Caco-2 (cell line): ENCODE measurements at regions not wholly inside any gene's neighbourhood (a gene's known extent, or its start where the extent isn't known, plus 50 kb on each side); places are given as distances from the start of the nearest gene placed in this dataset.

Experiments
- BruUV-seq: library from RNA; stranded (reverse); fragments of 400-500 nt; replicated peaks from 2 replicates; lab custom pipeline; 2021; lab: Mats Ljungman, UMichigan
- CTCF ChIA-PET: fragments of 300-600 bp; sonication (Branson Sonifier 250); formaldehyde crosslinking; loops from one replicate; lab custom pipeline; 2022; ENCODE audit warnings: antibody characterized with exemption; lab: Charles Lee
- POLR2A ChIA-PET: fragments of 300-600 bp; sonication (Branson Sonifier 250); formaldehyde crosslinking; loops from one replicate; lab custom pipeline; 2022; ENCODE audit warnings: antibody characterized with exemption; lab: Charles Lee
- DNase-seq, 2 experiments: peaks; one replicate each; pipeline versions ENCODE4 v3.0.0 to v3.0.0-alpha.2; 2020 to 2022
- H3K27me3 ChIP-seq: replicated peaks from 2 replicates; pipeline ENCODE4 v1.6.0; 2011; ENCODE audit warnings: low read length; ENCODE audit not compliant: control insufficient read depth, insufficient read depth
- H3K36me3 ChIP-seq: 2 replicates; pipeline ENCODE4 v1.5.1; 2011; ENCODE audit warnings: low read length; ENCODE audit not compliant: control insufficient read depth, insufficient read depth
- H3K4me1 ChIP-seq: fragments of 250-450 bp; sonication (Bioruptor Pico); 2 replicates; pipeline ENCODE4 v1.5.1; 2020; ENCODE audit warnings: mild to moderate bottlenecking
- H3K4me3 ChIP-seq: 2 replicates; pipeline ENCODE4 v1.5.1; 2011; ENCODE audit warnings: low read depth, mild to moderate bottlenecking, control low read depth, low read length
- H3K9me3 ChIP-seq: fragments of 250-450 bp; sonication (Bioruptor Pico); 2 replicates; pipeline ENCODE4 v1.5.1; 2020; ENCODE audit warnings: mild to moderate bottlenecking, moderate library complexity
- H3K27ac Mint-ChIP-seq: one replicate; pipeline ENCODE4 v1.8.0; 2022; ENCODE audit warnings: mixed read lengths; ENCODE audit not compliant: unreplicated experiment
- H3K27me3 Mint-ChIP-seq: one replicate; pipeline ENCODE4 v1.8.0; 2022; ENCODE audit warnings: mixed read lengths; ENCODE audit not compliant: insufficient read depth, unreplicated experiment
- H3K36me3 Mint-ChIP-seq: one replicate; pipeline ENCODE4 v1.8.0; 2022; ENCODE audit warnings: mild to moderate bottlenecking, mixed read lengths; ENCODE audit not compliant: insufficient read depth, unreplicated experiment
- H3K4me1 Mint-ChIP-seq: one replicate; pipeline ENCODE4 v1.8.0; 2022; ENCODE audit warnings: low read depth, mixed read lengths; ENCODE audit not compliant: unreplicated experiment
- H3K4me3 Mint-ChIP-seq: one replicate; pipeline ENCODE4 v1.8.0; 2022; ENCODE audit warnings: mild to moderate bottlenecking, moderate library complexity, mixed read lengths; ENCODE audit not compliant: unreplicated experiment
- H3K9me3 Mint-ChIP-seq: one replicate; pipeline ENCODE4 v1.8.0; 2022; ENCODE audit warnings: mixed read lengths; ENCODE audit not compliant: unreplicated experiment
- intact Hi-C: fragments of 100-400 bp; cut with micrococcal nuclease; formaldehyde crosslinking; loops from one replicate; pipeline ENCODE4 v1.10.0; 2022; ENCODE audit not compliant: unreplicated experiment
- TF ChIP-seq, protein P1 (sequence below), 2 experiments: fragments of 200-600 bp in 1 of 2; IDR thresholded peaks; 1 replicate in 1 of 2; 2 replicates in 1 of 2; pipeline versions ENCODE4 v1.5.1 to v1.8.0; 2011 to 2022; ENCODE audit warnings: antibody characterized with exemption in 1 of 2, control low read depth in 1 of 2, inconsistent platforms in 1 of 2, low read depth in 1 of 2, low read length in 1 of 2, mild to moderate bottlenecking in 1 of 2, moderate library complexity in 1 of 2; ENCODE audit not compliant: insufficient read depth in 1 of 2, severe bottlenecking in 1 of 2, unreplicated experiment in 1 of 2

DNA sequence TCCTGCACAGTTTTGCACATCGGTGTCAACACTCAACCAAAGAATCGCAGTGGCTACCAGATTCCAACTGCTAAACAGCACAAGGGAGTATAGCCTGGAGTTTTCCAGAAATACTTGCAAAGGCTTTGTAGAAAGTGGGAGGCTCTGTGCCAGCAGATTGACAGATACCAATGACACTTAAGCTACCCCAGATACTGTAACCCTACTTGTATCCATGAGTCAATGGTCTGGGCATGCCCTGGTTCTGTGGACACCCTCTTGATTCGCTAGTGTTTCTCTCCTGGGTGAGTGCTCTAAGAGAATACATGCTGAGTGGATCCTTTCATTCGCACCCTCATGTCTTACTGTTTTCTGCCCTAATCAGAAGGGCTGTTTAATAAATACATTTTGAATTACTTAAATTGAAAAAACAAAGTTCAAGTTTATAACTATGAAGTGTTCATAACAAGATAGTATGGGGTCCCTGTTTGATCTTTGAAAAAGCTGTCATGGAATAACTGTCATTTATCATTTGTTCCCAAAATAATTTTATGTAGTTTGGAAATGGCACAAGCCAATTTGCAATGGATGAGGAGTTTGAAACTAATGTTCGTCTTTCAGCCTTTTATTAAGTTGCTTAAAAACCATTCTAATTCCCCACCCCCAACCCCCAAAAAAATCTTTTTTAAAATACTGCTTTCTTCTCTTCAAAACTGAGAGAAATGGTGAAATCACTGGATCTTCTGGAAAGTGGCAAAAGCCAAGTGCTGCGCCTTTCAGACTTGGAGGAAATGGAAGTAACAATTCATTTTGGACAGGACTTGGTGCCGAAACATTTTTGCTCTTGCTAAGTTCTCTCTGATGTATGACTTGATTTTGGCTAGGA is 600.5 kb upstream of the TENM4 start:
- Histone ChIP-seq H3K9me3 (no peaks in the 10 kb centered on the region), H3K4me3 (no peak overlapping the region), H3K27me3 (no peaks in the 10 kb centered on the region), H3K36me3 (no peaks in the 10 kb centered on the region), H3K4me1 (no peaks in the 10 kb centered on the region)
- H3K36me3 Mint-ChIP-seq = no peaks in the 10 kb centered on the region
- POLR2A ChIA-PET = no interaction called here
- TF ChIP-seq, protein P1, sequence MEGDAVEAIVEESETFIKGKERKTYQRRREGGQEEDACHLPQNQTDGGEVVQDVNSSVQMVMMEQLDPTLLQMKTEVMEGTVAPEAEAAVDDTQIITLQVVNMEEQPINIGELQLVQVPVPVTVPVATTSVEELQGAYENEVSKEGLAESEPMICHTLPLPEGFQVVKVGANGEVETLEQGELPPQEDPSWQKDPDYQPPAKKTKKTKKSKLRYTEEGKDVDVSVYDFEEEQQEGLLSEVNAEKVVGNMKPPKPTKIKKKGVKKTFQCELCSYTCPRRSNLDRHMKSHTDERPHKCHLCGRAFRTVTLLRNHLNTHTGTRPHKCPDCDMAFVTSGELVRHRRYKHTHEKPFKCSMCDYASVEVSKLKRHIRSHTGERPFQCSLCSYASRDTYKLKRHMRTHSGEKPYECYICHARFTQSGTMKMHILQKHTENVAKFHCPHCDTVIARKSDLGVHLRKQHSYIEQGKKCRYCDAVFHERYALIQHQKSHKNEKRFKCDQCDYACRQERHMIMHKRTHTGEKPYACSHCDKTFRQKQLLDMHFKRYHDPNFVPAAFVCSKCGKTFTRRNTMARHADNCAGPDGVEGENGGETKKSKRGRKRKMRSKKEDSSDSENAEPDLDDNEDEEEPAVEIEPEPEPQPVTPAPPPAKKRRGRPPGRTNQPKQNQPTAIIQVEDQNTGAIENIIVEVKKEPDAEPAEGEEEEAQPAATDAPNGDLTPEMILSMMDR (IDR thresholded peaks at IDR 0.05; ENCODE audit: insufficient read depth in 1 of 2, low read depth in 1 of 2, low read length in 1 of 2, severe bottlenecking in 1 of 2, unreplicated experiment in 1 of 2) = no peak
- H3K27ac Mint-ChIP-seq = no peak overlapping the region
- H3K9me3 Mint-ChIP-seq = no peaks in the 10 kb centered on the region
- no peak overlapping the region for H3K4me3 Mint-ChIP-seq
- no peaks in the 10 kb centered on the region for H3K4me1 Mint-ChIP-seq
- H3K27me3 Mint-ChIP-seq = peaks cover 8% of the 10 kb centered on the region
- intact Hi-C loops = no loop called here
- CTCF ChIA-PET = no interaction called here
- no peak for DNase-seq
- no TSS peak for BruUV-seq

DNA sequence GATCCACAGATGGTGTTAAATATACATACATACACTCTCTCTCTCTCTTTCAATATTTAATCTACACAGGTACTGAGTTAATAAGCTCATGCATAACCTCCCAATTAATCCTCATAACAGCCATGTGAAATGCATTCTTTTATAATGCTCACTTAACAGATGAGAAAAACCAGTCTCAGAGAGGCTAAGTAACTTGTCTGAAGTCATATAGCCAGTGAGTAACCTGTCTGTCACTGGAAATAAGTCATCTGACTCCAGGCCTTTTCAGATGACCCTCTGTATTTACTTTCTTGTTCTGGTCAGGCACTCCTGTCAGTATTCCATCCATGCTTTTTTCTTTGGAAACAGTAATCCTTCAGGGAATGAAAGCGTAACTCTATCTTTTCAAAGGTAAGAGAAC is 594.0 kb upstream of the TENM4 start:
- no peak for DNase-seq
- H3K9me3 ChIP-seq = no peaks in the 10 kb centered on the region
- no peaks in the 10 kb centered on the region for H3K4me1 ChIP-seq
- Mint-ChIP-seq H3K27me3 (peaks cover 6% of the 10 kb centered on the region), H3K9me3 (no peaks in the 10 kb centered on the region), H3K4me1 (no peaks in the 10 kb centered on the region), H3K36me3 (no peaks in the 10 kb centered on the region), H3K27ac (no peak overlapping the region), H3K4me3 (no peak overlapping the region)
- H3K27me3 ChIP-seq = no peaks in the 10 kb centered on the region
- no peak overlapping the region for H3K4me3 ChIP-seq
- no peaks in the 10 kb centered on the region for H3K36me3 ChIP-seq
- POLR2A ChIA-PET = no interaction called here
- TF ChIP-seq, protein P1 (IDR thresholded peaks at IDR 0.05; ENCODE audit: insufficient read depth in 1 of 2, low read depth in 1 of 2, low read length in 1 of 2, severe bottlenecking in 1 of 2, unreplicated experiment in 1 of 2) = no peak
- BruUV-seq = no TSS peak
- intact Hi-C loops = no loop called here
- CTCF ChIA-PET = no interaction called here

DNA sequence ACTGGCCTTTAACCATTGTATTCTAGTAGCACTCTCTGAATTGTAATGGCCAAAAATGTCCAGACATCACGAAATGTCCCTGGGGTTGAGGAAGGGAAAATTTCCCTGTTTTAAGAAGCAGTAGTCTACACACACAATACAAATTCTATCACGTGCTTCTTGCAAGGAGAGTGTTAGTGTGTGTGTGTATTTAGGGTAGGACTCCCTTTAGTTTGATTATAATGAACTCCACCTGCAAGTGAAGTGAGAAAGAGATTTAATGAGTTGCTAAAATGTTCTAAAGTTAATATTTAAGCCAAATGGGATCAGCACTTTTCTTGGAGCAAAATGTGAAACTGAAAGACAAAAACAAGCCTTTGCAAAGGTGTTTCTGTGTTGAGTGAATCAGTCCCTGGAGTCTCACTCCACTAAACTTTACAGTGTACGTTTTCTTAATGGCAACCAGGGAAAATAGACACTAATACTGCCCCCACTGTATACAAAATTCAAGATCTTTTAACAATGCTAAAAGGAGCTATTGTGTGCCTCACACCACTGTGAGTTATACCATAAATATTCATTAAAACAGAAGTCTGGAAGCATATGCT is 590.3 kb upstream of the TENM4 start:
- H3K4me1 Mint-ChIP-seq = no peaks in the 10 kb centered on the region
- H3K27ac Mint-ChIP-seq = no peak overlapping the region
- no peaks in the 10 kb centered on the region for H3K9me3 Mint-ChIP-seq
- DNase-seq = no peak
- ChIA-PET CTCF (no interaction called here), POLR2A (no interaction called here)
- H3K4me3 ChIP-seq = no peak overlapping the region
- no peak overlapping the region for H3K4me3 Mint-ChIP-seq
- H3K4me1 ChIP-seq = no peaks in the 10 kb centered on the region
- H3K9me3 ChIP-seq = no peaks in the 10 kb centered on the region
- H3K36me3 Mint-ChIP-seq = no peaks in the 10 kb centered on the region
- H3K27me3 ChIP-seq = no peaks in the 10 kb centered on the region
- H3K36me3 ChIP-seq = no peaks in the 10 kb centered on the region
- intact Hi-C loops = no loop called here
- BruUV-seq = no TSS peak
- H3K27me3 Mint-ChIP-seq = peaks cover 3% of the 10 kb centered on the region
- TF ChIP-seq, protein P1 (IDR thresholded peaks at IDR 0.05; ENCODE audit: insufficient read depth in 1 of 2, low read depth in 1 of 2, low read length in 1 of 2, severe bottlenecking in 1 of 2, unreplicated experiment in 1 of 2) = no peak
